Stimulated activated CD4-positive, alpha-beta T cell treated with anti-CD3 and anti-CD28 coated beads, Interleukin-1b, Interleukin-23, amount 100 ng/mL, for 1 hour (primary cell): ENCODE measurements at regions not wholly inside any gene's neighbourhood (a gene's known extent, or its start where the extent isn't known, plus 50 kb on each side); places are given as distances from the start of the nearest gene placed in this dataset.

Experiments used
- DNase-seq, 2 donors: peaks; one replicate each; pipeline ENCODE4 v3.0.0-alpha.2; 2020; ENCODE audit warnings: low read depth in 2 of 2

GRCh38 chr4:181601103-181601502 lies 642.1 kb upstream of the TENM3 start:
- no peak for DNase-seq

- no peak for DNase-seq
Measured at GRCh38 chr4:181604546-181604945, 638.7 kb upstream of the TENM3 start.

- no peak for DNase-seq
Measured at GRCh38 chr4:181606300-181606699, 636.9 kb upstream of the TENM3 start.

GRCh38 chr4:181608181-181608580 lies 635.0 kb upstream of the TENM3 start:
- no peak for DNase-seq

- no peak for DNase-seq
Measured at GRCh38 chr4:181611033-181611711, 632.0 kb upstream of the TENM3 start.

DNA sequence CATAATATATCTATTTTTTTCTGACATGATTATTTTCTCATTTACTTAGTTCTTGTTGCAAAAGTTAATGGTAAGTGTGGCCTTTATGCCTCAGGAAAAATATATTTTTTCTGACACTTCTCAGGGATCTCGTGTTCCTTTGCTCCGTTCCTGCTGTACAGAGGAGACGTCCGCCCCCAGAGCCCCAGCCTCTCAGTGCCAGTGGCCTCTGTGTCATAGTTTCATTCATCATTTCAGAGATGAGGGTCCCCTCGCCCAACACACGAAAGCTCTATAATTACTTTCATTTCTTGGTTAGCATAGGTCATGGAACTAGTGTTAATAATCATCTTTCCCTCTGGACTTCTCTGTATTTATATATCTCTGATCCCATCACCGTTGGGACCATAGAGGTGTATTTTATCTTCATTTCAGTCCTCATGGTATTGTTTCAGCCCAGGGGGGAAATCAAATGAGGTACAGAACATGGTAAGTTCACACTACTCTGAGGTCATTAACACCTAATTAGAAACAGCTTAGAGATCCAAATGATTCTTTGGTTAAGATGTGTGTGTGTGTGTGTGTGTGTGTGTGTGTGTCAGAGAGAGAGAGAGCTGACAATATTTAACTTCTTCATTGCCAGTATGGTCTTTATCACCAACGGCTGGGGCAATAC lies 631.1 kb upstream of the TENM3 start:
- DNase-seq = no peak

DNA sequence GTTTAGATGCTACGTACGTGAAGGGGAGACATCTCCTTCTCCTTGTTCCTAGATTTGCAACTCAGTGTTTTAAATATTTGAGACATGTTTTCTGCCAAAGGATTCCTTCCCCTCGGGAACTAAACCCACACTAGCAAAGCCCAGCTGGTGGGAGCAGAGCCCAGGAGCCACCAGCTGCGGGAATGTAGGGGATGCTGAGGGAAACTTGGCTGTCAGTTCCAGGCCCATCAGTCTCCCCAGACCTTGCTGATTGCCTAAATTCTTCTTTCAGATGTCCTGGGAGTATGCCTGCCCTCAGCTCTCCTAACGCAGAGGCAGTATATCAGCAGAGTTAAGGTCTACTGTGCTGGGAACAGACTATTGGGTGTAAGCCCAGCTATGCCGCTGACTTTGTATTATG lies 630.0 kb upstream of the TENM3 start:
- no peak for DNase-seq

DNA sequence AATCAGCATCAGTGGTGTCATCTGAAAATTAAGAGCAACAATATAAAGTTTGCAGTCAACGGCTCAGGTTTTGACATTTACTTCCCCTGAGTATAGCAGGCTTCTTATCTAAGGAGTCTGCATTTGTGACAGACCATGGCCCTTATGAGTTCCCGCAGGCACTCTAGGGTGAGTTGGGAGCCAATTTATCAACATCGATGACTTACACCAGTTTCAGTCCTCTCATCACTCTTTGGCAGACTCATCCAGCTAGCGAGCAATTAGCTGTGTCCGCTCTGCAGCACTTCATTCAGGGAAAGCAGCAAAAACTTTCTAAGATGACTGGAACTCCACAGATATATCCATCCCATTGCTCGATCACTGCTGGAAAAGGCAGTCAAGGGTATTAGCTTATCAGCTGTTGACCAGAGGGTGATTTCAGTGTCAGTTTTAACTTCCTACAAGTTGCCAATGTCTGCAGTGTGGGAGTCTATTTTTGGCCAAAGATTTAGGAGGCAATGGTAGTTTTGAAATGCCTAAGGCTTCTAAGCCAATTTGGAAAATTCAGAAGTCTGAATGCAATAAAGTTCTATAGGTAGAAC lies 625.1 kb upstream of the TENM3 start:
- no peak for DNase-seq

DNA sequence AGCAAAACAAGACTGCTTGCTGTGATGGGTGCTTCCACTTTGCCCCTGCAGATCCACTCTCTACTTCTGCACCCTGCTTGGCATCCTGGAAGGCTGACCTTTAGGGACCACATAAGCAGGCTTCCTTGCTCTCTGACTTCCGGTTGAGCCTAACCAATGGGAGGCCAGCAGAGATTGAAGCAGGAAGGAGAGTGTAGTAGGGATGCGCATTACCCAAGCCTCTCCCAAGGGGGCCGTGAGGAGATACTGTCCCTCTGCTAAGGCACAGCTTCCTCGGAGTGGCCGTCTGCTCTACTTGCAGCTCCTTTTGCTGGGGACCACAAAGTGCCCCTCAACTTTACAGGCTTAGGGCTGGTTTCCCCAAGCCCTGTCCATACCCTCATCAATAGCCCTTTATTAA lies 624.3 kb upstream of the TENM3 start:
- DNase-seq = no peak

DNA sequence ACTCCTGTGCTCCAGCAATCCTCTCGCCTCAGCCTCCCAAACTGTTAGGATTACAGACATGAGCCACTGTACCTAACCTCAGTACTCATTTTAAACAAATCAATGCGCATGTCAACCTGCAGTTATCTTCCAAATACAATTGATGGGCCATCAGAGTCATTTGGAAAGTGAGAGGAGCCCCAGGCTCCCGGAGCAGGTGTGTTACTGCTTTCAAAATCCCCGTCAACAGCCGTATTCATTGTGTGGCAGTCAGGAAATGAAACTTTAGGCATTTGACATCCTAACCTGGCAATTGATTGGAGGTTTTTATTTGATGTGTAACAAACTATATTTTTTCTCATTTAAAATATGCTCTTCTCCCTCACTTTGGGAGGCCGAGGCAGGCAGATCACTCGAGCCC lies 623.6 kb upstream of the TENM3 start:
- DNase-seq = no peak

GRCh38 chr4:181637186-181638105 lies 605.8 kb upstream of the TENM3 start:
- no peak for DNase-seq

DNA sequence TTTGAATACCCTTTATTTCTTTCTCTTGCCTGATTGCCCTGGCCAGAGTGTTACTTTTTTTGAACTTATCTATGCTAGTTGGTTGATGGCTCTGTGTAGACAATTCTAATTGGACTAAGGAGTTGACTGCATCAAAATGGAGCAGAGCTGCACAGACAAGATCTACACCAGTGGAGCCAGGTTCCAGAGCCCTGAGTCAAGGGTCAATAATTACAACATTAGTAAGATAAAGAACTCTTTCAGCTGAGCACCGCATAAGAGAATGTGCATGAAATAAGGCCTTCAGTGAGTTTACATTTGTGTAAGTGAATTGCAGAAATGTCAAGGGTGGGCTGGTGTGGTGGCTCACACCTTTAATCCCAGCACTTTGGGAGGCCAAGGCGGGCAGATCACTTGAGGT lies 599.7 kb upstream of the TENM3 start:
- no peak for DNase-seq

GRCh38 chr4:181645489-181645888 lies 597.7 kb upstream of the TENM3 start:
- no peak for DNase-seq

- no peak for DNase-seq
Measured at GRCh38 chr4:181646864-181647263, 596.3 kb upstream of the TENM3 start.

GRCh38 chr4:181647396-181648147 lies 595.6 kb upstream of the TENM3 start:
- no peak for DNase-seq

GRCh38 chr4:181650033-181650825 lies 593.0 kb upstream of the TENM3 start:
- DNase-seq = no peak

- DNase-seq = no peak
Measured at GRCh38 chr4:181656748-181657147, 586.5 kb upstream of the TENM3 start.

- DNase-seq = no peak
Measured at GRCh38 chr4:181659202-181659601, 584.0 kb upstream of the TENM3 start.

DNA sequence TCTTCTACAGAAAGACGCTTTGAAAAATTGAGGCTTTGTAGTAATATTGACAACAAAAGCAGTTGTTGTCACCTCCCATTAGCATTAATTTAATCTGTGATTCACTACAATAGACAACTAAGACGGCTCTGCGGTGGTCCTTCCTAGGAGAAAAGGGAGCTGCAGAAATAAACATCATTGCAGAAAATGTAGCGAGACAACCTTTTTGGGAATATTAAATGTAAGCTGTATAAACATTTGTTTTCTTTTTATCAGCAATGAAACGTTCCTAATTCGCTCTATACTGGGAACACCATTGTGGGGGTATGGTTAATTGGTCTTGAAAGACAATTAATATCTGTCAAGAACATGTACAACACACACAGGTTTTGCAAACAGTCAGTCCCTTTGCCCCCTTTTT lies 583.3 kb upstream of the TENM3 start:
- no peak for DNase-seq

DNA sequence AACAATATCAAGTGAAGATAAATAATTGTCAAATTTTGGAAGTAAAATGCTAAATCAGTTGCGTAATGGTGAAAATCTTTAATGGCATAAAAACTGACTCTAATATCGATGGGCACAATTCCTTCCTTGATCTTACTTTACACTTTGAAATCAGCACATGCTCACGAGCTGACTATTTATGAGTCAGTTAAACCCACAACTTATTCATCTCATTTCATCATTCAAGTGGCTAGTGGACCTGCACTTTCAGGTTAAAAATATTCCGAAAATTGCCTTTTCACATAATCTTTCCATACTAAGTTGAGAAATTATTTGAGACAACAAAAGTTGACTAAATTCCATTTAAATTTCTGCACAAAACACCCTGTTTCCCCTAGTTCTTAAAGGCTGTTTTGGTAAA lies 582.1 kb upstream of the TENM3 start:
- no peak for DNase-seq

- DNase-seq = no peak
Measured at GRCh38 chr4:181661923-181662322, 581.3 kb upstream of the TENM3 start.
